ENCODE measurements at regions not wholly inside any gene's neighbourhood (a gene's known extent, or its start where the extent isn't known, plus 50 kb on each side); places are given as distances from the start of the nearest gene placed in this dataset.

DNA sequence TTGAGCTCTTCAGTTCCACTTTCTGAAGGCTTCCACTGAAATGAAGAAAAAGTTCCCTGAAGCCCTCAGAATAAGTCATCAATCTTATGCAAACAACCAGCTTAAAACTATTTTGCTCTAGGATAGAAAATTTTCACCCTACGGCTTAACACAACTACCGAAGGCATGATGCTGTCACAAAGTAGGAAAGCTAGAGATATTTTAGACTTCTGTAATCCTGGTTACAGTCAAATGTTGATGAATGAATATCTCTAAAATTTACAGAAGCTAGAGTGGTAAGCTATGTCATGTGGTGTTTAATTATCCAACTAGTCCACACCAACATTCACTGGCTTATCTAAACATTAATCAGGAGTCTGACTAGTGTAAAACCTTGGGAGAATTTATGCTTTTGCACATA is 197.9 kb downstream of the SUCLA2 start:
- TF ChIP-seq CEBPB (IDR thresholded peaks at IDR 0.05; ENCODE audit: low read depth, low read length) (no peak), MXI1 (IDR thresholded peaks at IDR 0.05; ENCODE audit: borderline replicate concordance, low read depth, low read length) (no peak), FOS (IDR thresholded peaks at IDR 0.05; ENCODE audit: low read depth, low read length) (no peak), BHLHE40 (IDR thresholded peaks at IDR 0.05; ENCODE audit: low read depth, low read length) (no peak), NFE2L2 (IDR thresholded peaks at IDR 0.05; ENCODE audit: low read depth, low read length) (no peak), CHD1 (IDR thresholded peaks at IDR 0.05; ENCODE audit: low read depth, low read length) (no peak), MAZ (IDR thresholded peaks at IDR 0.05; ENCODE audit: borderline replicate concordance, low read depth, low read length) (no peak), RFX5 (IDR thresholded peaks at IDR 0.05; ENCODE audit: low read depth, low read length) (no peak), RCOR1 (IDR thresholded peaks at IDR 0.05; ENCODE audit: insufficient replicate concordance, low read length) (no peak), SMC3 (IDR thresholded peaks at IDR 0.05; ENCODE audit: low read depth, low read length) (no peak), MAFK (IDR thresholded peaks at IDR 0.05; ENCODE audit: low read depth, low read length) (no peak), RAD21 (IDR thresholded peaks at IDR 0.05; ENCODE audit: low read length) (no peak)
- TF ChIP-seq, protein P1, sequence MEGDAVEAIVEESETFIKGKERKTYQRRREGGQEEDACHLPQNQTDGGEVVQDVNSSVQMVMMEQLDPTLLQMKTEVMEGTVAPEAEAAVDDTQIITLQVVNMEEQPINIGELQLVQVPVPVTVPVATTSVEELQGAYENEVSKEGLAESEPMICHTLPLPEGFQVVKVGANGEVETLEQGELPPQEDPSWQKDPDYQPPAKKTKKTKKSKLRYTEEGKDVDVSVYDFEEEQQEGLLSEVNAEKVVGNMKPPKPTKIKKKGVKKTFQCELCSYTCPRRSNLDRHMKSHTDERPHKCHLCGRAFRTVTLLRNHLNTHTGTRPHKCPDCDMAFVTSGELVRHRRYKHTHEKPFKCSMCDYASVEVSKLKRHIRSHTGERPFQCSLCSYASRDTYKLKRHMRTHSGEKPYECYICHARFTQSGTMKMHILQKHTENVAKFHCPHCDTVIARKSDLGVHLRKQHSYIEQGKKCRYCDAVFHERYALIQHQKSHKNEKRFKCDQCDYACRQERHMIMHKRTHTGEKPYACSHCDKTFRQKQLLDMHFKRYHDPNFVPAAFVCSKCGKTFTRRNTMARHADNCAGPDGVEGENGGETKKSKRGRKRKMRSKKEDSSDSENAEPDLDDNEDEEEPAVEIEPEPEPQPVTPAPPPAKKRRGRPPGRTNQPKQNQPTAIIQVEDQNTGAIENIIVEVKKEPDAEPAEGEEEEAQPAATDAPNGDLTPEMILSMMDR (conservative IDR thresholded peaks at IDR 0.05; ENCODE audit: low read depth, low read length): no peak
- TF ChIP-seq, protein P2, sequence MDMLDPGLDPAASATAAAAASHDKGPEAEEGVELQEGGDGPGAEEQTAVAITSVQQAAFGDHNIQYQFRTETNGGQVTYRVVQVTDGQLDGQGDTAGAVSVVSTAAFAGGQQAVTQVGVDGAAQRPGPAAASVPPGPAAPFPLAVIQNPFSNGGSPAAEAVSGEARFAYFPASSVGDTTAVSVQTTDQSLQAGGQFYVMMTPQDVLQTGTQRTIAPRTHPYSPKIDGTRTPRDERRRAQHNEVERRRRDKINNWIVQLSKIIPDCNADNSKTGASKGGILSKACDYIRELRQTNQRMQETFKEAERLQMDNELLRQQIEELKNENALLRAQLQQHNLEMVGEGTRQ (IDR thresholded peaks at IDR 0.05; ENCODE audit: low read depth, low read length): no peak
- TF ChIP-seq, protein P3, sequence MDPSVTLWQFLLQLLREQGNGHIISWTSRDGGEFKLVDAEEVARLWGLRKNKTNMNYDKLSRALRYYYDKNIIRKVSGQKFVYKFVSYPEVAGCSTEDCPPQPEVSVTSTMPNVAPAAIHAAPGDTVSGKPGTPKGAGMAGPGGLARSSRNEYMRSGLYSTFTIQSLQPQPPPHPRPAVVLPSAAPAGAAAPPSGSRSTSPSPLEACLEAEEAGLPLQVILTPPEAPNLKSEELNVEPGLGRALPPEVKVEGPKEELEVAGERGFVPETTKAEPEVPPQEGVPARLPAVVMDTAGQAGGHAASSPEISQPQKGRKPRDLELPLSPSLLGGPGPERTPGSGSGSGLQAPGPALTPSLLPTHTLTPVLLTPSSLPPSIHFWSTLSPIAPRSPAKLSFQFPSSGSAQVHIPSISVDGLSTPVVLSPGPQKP (IDR thresholded peaks at IDR 0.05; ENCODE audit: borderline replicate concordance, low read depth, low read length): no peak

More for the DNA sequence above, 197.9 kb downstream of the SUCLA2 start:
- ATAC-seq (ENCODE audit: low read depth): no peak
- no peak overlapping the region for H3K9ac ChIP-seq (ENCODE audit: low read depth, low read length)
- H3K27me3 ChIP-seq (ENCODE audit: control insufficient read depth, insufficient read depth, low read length): peaks cover 5% of the 10 kb centered on the region
- no peak overlapping the region for H3K14ac ChIP-seq (replicated peaks; ENCODE audit: low read depth, low read length)
- H4K91ac ChIP-seq (ENCODE audit: insufficient read depth, low read depth, low read length): no peak overlapping the region
- H2BK15ac ChIP-seq (ENCODE audit: low read depth, low read length): no peak overlapping the region
- peaks cover 3% of the 10 kb centered on the region; the same call in 1 of the 2 replicates for H3K9me3 ChIP-seq (ENCODE audit: control insufficient read depth, insufficient read depth, low read length)
- no peak overlapping the region for H3K23ac ChIP-seq (ENCODE audit: low read depth, low read length)
- H3K9me1 ChIP-seq (ENCODE audit: insufficient read depth, low read length): no peaks in the 10 kb centered on the region
- H3K79me1 ChIP-seq (ENCODE audit: low read depth in 1 of 2, low read length in 2 of 2): no peaks in the 10 kb centered on the region
- intact Hi-C loops (cut with micrococcal nuclease): no loop called here
- in situ Hi-C loops (cut with MboI; ENCODE audit: low sequenced_read_pairs): no loop called here
- no TSS peak for BruUV-seq (replicated peaks)
- H4K5ac ChIP-seq (ENCODE audit: low read depth, low read length): no peak overlapping the region
- no peak overlapping the region for H3K4me2 ChIP-seq (ENCODE audit: low read depth, low read length)
- H3K4me3 ChIP-seq (ENCODE audit: insufficient read depth, low read depth, low read length): no peak overlapping the region
- no peaks in the 10 kb centered on the region for H3K4me1 ChIP-seq (ENCODE audit: control insufficient read depth, insufficient read depth, low read length)
- ChIA-PET POLR2A (ENCODE audit: unreplicated experiment) (no interaction called here), CTCF (no interaction called here)
- H2AK5ac ChIP-seq (ENCODE audit: low read depth, low read length): no peak overlapping the region
- no peak overlapping the region for H2BK5ac ChIP-seq (ENCODE audit: low read depth, low read length, poor library complexity, severe bottlenecking)
- H4K20me1 ChIP-seq (ENCODE audit: insufficient read depth, low read length): no peaks in the 10 kb centered on the region
- no peak overlapping the region for H2AK9ac ChIP-seq (replicated peaks; ENCODE audit: low read depth, low read length, poor library complexity)
- no peaks in the 10 kb centered on the region for H3K36me3 ChIP-seq (ENCODE audit: control insufficient read depth, insufficient read depth, low read length)
- H2AFZ ChIP-seq (replicated peaks; ENCODE audit: low read length, poor library complexity): no peak overlapping the region
- H3K4ac ChIP-seq (ENCODE audit: low read depth, low read length): no peak overlapping the region
- no CpG with 5 or more reads among the region's 2 CpGs for WGBS, 2 experiments (ENCODE audit: extremely low coverage in 2 of 2, insufficient read length in 1 of 2)
- H3K18ac ChIP-seq (ENCODE audit: low read depth, low read length): no peak overlapping the region
- H3K56ac ChIP-seq (ENCODE audit: extremely low read depth, insufficient read depth, low read length): no peak overlapping the region
- dilution Hi-C loops (cut with HindIII; ENCODE audit: low sequenced_read_pairs, unreplicated experiment): no loop called here
- no peak overlapping the region for H2BK120ac ChIP-seq (ENCODE audit: low read depth, low read length)
- no peak overlapping the region for H4K8ac ChIP-seq (ENCODE audit: low read depth in 2 of 2, low read length in 2 of 2)
- no peak overlapping the region for H2BK20ac ChIP-seq (ENCODE audit: low read depth, low read length)
- DNase-seq: no peak
- no peak overlapping the region for H3K27ac ChIP-seq (ENCODE audit: insufficient read depth, low read length)
